ENCODE measurements at regions not wholly inside any gene's neighbourhood (a gene's known extent, or its start where the extent isn't known, plus 50 kb on each side); places are given as distances from the start of the nearest gene placed in this dataset.
"Not testable (repeated sequence)": the region's sequence is repeated elsewhere in the genome, so short reads cannot be mapped to it uniquely, and the experiment has no call there.

GRCh38 chr20:19056909-19057308, 155.5 kb upstream of the SLC24A3 start:
- no peaks in the 10 kb centered on the region for H3K9me3 ChIP-seq (replicated peaks; ENCODE audit: insufficient read depth, low read length)
- no peaks in the 10 kb centered on the region for H3K4me1 ChIP-seq (ENCODE audit: low read length)
- no peak overlapping the region for H3K27ac ChIP-seq (ENCODE audit: low read length)
- TF ChIP-seq EZH2 (optimal IDR thresholded peaks at IDR 0.05; ENCODE audit: low read depth, low read length) (no peak), CTCF (IDR thresholded peaks at IDR 0.05; ENCODE audit: low read length) (peak; percentile 25)
- H3F3A ChIP-seq (ENCODE audit: insufficient read depth, low read length): no peaks in the 10 kb centered on the region
- H2AFZ ChIP-seq (ENCODE audit: low read length): no peak overlapping the region
- H4K20me1 ChIP-seq (ENCODE audit: insufficient read depth, low read length): no peaks in the 10 kb centered on the region
- H3K4me2 ChIP-seq (ENCODE audit: low read depth, low read length): no peak overlapping the region
- H3K4me3 ChIP-seq (ENCODE audit: low read length): no peak overlapping the region
- H3K79me2 ChIP-seq (ENCODE audit: low read length): no peaks in the 10 kb centered on the region
- DNase-seq: no peak
- H3K36me3 ChIP-seq (replicated peaks; ENCODE audit: insufficient read depth, low read length): no peaks in the 10 kb centered on the region
- H3K9ac ChIP-seq (ENCODE audit: low read length): no peak overlapping the region
- no peaks in the 10 kb centered on the region for H3K27me3 ChIP-seq (replicated peaks; ENCODE audit: insufficient read depth, low read length)
- H3K9me2 ChIP-seq (replicated peaks; ENCODE audit: insufficient read depth, low read length): no peaks in the 10 kb centered on the region

- H2AFZ ChIP-seq (ENCODE audit: low read length); H3F3A ChIP-seq (ENCODE audit: insufficient read depth, low read length); H3K9me3 ChIP-seq (replicated peaks; ENCODE audit: insufficient read depth, low read length); H3K4me1 ChIP-seq (ENCODE audit: low read length); DNase-seq; H3K9me2 ChIP-seq (replicated peaks; ENCODE audit: insufficient read depth, low read length); H3K27me3 ChIP-seq (replicated peaks; ENCODE audit: insufficient read depth, low read length); H3K9ac ChIP-seq (ENCODE audit: low read length); H3K4me2 ChIP-seq (ENCODE audit: low read depth, low read length); H3K4me3 ChIP-seq (ENCODE audit: low read length); H3K36me3 ChIP-seq (replicated peaks; ENCODE audit: insufficient read depth, low read length); H3K79me2 ChIP-seq (ENCODE audit: low read length); H3K27ac ChIP-seq (ENCODE audit: low read length); H4K20me1 ChIP-seq (ENCODE audit: insufficient read depth, low read length): not testable (repeated sequence)
Observed at GRCh38 chr20:19064788-19065187, 147.7 kb upstream of the SLC24A3 start.

- TF ChIP-seq EZH2 (optimal IDR thresholded peaks at IDR 0.05; ENCODE audit: low read depth, low read length): no peak
- no peak for TF ChIP-seq EZH2phosphoT487 (IDR thresholded peaks at IDR 0.05; ENCODE audit: low read length)
- no peak for TF ChIP-seq CTCF (IDR thresholded peaks at IDR 0.05; ENCODE audit: low read length)
- H3K4me2 ChIP-seq (ENCODE audit: low read depth, low read length): no peak overlapping the region
- H3K9me2 ChIP-seq (replicated peaks; ENCODE audit: insufficient read depth, low read length): no peaks in the 10 kb centered on the region
- no peak for DNase-seq
- H3K9me3 ChIP-seq (replicated peaks; ENCODE audit: insufficient read depth, low read length): no peaks in the 10 kb centered on the region
- H4K20me1 ChIP-seq (ENCODE audit: insufficient read depth, low read length): no peaks in the 10 kb centered on the region
- H3K27me3 ChIP-seq (replicated peaks; ENCODE audit: insufficient read depth, low read length): no peaks in the 10 kb centered on the region
- no peaks in the 10 kb centered on the region for H3F3A ChIP-seq (ENCODE audit: insufficient read depth, low read length)
- no peaks in the 10 kb centered on the region for H3K79me2 ChIP-seq (ENCODE audit: low read length)
- no peak overlapping the region for H3K9ac ChIP-seq (ENCODE audit: low read length)
- H2AFZ ChIP-seq (ENCODE audit: low read length): no peak overlapping the region
- no peaks in the 10 kb centered on the region; the same call in 1 of the 2 replicates for H3K4me1 ChIP-seq (ENCODE audit: low read length)
- no peak overlapping the region for H3K4me3 ChIP-seq (ENCODE audit: low read length)
- H3K27ac ChIP-seq (ENCODE audit: low read length): no peak overlapping the region
- H3K36me3 ChIP-seq (replicated peaks; ENCODE audit: insufficient read depth, low read length): no peaks in the 10 kb centered on the region
Observed at GRCh38 chr20:19067986-19068385, 144.5 kb upstream of the SLC24A3 start.

GRCh38 chr20:19070026-19070425, 142.4 kb upstream of the SLC24A3 start:
- H3K36me3 ChIP-seq (replicated peaks; ENCODE audit: insufficient read depth, low read length): no peaks in the 10 kb centered on the region
- no peak overlapping the region for H3K4me3 ChIP-seq (ENCODE audit: low read length)
- no peaks in the 10 kb centered on the region for H3K27me3 ChIP-seq (replicated peaks; ENCODE audit: insufficient read depth, low read length)
- no peak for DNase-seq
- no peak overlapping the region for H2AFZ ChIP-seq (ENCODE audit: low read length)
- no peaks in the 10 kb centered on the region for H3F3A ChIP-seq (ENCODE audit: insufficient read depth, low read length)
- no peaks in the 10 kb centered on the region for H4K20me1 ChIP-seq (ENCODE audit: insufficient read depth, low read length)
- H3K9ac ChIP-seq (ENCODE audit: low read length): no peak overlapping the region
- no peaks in the 10 kb centered on the region for H3K79me2 ChIP-seq (ENCODE audit: low read length)
- TF ChIP-seq CTCF (IDR thresholded peaks at IDR 0.05; ENCODE audit: low read length) (no peak), EZH2 (optimal IDR thresholded peaks at IDR 0.05; ENCODE audit: low read depth, low read length) (no peak), EZH2phosphoT487 (IDR thresholded peaks at IDR 0.05; ENCODE audit: low read length) (no peak)
- H3K9me2 ChIP-seq (replicated peaks; ENCODE audit: insufficient read depth, low read length): no peaks in the 10 kb centered on the region
- no peaks in the 10 kb centered on the region for H3K9me3 ChIP-seq (replicated peaks; ENCODE audit: insufficient read depth, low read length)
- no peak overlapping the region for H3K4me2 ChIP-seq (ENCODE audit: low read depth, low read length)
- H3K27ac ChIP-seq (ENCODE audit: low read length): no peak overlapping the region
- peaks cover 5% of the 10 kb centered on the region for H3K4me1 ChIP-seq (ENCODE audit: low read length)

Data from MM.1S (cell line).